Esophagus muscularis mucosa (tissue), 4 donors: ENCODE measurements at regions not wholly inside any gene's neighbourhood (a gene's known extent, or its start where the extent isn't known, plus 50 kb on each side); places are given as distances from the start of the nearest gene placed in this dataset.
A peak's percentile ranks its signal among the peaks of the same experiment; 100 is the strongest.

ENCODE experiments used
- DNase-seq: peaks from one replicate; pipeline ENCODE4 v3.0.0-alpha.2; 2017; ENCODE audit errors: extremely low spot score
- H3K27ac ChIP-seq, 4 donors: fragments of 200-600 bp; sonication (generic); replicated peaks in 1 of 4; 1 replicate in 3 of 4; 2 replicates in 1 of 4; pipeline ENCODE4 v1.5.1; 2016 to 2019; ENCODE audit warnings: mild to moderate bottlenecking in 1 of 4
- H3K27me3 ChIP-seq, 4 donors: fragments of 200-600 bp; sonication (generic); one replicate each; pipeline versions ENCODE4 v1.5.1 to v1.6.0; 2016 to 2019
- H3K36me3 ChIP-seq, 4 donors: fragments of 200-600 bp; sonication (generic); one replicate each; pipeline ENCODE4 v1.5.1; 2016 to 2019
- H3K4me1 ChIP-seq, 4 donors: fragments of 200-600 bp; sonication (generic); one replicate each; pipeline ENCODE4 v1.5.1; 2016 to 2019
- H3K4me3 ChIP-seq, 4 donors: fragments of 200-600 bp; sonication (generic); 1 replicate in 2 of 4; 2 replicates in 2 of 4; pipeline ENCODE4 v1.5.1; 2016 to 2019; ENCODE audit warnings: mild to moderate bottlenecking in 4 of 4, moderate library complexity in 1 of 4
- H3K9me3 ChIP-seq, 4 donors: fragments of 200-600 bp; sonication (generic); 1 replicate in 3 of 4; 2 replicates in 1 of 4; pipeline ENCODE4 v1.5.1; 2016 to 2019
- EP300 ChIP-seq: sonication (generic); formaldehyde crosslinking; IDR thresholded peaks from one replicate; pipeline ENCODE4 v1.6.1; 2017; ENCODE audit warnings: antibody characterized with exemption
- POLR2A ChIP-seq: fragments of 450-650 bp; IDR thresholded peaks from one replicate; pipeline ENCODE4 v1.6.1; 2017; ENCODE audit warnings: antibody characterized with exemption, moderate library complexity, mild to moderate bottlenecking, low read depth
- POLR2AphosphoS5 ChIP-seq, 2 donors: sonication (generic); formaldehyde crosslinking; IDR thresholded peaks; one replicate each; pipeline ENCODE4 v1.6.1; 2017; ENCODE audit warnings: antibody characterized with exemption in 2 of 2
- WGBS: methylation state at CpG from one replicate; pipeline ENCODE4 v1.1.5; 2018; 5-methylcytosine and 5-hydroxymethylcytosine counted together
- intact Hi-C: fragments of 100-400 bp; cut with DNase I; formaldehyde crosslinking; loops from one replicate; pipeline ENCODE4 v1.15.1; 2023
- TF ChIP-seq, protein P1 (sequence below), 3 experiments: fragments of 200-600 bp in 2 of 3; fragments of 450-650 bp in 1 of 3; sonication (generic) in 2 of 3; IDR thresholded peaks; one replicate each; pipeline ENCODE4 v1.5.1; 2017 to 2019; ENCODE audit warnings: antibody characterized with exemption in 3 of 3, mild to moderate bottlenecking in 2 of 3, moderate library complexity in 1 of 3

DNA sequence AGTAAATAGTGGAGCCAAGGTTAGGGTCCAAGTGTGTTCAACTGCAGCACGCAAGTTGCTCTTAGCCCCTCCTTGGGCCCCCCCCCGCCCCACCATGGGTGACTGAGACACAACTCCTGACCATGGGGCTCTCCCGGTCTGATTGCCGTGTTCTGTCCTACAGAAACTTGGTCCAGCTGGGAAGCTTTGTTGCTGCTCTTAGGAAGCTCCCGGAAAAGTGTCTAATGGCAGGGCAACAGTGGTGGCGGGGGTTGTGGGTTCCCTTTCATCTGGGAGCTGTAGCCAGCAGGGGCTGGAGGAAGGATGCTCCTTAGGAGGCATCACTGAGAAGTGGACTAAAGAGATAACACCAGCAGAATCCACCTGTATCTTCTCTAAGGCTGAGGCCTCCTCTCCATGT is 111.1 kb downstream of the CYP26B1 start:
- Histone ChIP-seq H3K27ac (no peak overlapping the region), H3K4me3 (no peak overlapping the region), H3K4me1 (no peaks in the 10 kb centered on the region), H3K9me3 (no peaks in the 10 kb centered on the region), H3K27me3 (no peaks in the 10 kb centered on the region), H3K36me3 (no peaks in the 10 kb centered on the region)
- peak; percentile 74 for DNase-seq
- intact Hi-C loops, result no loop called here
- WGBS, result 98% methylated on average over 6 of the region's 6 CpGs
- TF ChIP-seq POLR2AphosphoS5 (IDR thresholded peaks at IDR 0.05) (no peak), EP300 (no peak), POLR2A (no peak)
- TF ChIP-seq, protein P1, sequence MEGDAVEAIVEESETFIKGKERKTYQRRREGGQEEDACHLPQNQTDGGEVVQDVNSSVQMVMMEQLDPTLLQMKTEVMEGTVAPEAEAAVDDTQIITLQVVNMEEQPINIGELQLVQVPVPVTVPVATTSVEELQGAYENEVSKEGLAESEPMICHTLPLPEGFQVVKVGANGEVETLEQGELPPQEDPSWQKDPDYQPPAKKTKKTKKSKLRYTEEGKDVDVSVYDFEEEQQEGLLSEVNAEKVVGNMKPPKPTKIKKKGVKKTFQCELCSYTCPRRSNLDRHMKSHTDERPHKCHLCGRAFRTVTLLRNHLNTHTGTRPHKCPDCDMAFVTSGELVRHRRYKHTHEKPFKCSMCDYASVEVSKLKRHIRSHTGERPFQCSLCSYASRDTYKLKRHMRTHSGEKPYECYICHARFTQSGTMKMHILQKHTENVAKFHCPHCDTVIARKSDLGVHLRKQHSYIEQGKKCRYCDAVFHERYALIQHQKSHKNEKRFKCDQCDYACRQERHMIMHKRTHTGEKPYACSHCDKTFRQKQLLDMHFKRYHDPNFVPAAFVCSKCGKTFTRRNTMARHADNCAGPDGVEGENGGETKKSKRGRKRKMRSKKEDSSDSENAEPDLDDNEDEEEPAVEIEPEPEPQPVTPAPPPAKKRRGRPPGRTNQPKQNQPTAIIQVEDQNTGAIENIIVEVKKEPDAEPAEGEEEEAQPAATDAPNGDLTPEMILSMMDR (IDR thresholded peaks at IDR 0.05), result no peak

DNA sequence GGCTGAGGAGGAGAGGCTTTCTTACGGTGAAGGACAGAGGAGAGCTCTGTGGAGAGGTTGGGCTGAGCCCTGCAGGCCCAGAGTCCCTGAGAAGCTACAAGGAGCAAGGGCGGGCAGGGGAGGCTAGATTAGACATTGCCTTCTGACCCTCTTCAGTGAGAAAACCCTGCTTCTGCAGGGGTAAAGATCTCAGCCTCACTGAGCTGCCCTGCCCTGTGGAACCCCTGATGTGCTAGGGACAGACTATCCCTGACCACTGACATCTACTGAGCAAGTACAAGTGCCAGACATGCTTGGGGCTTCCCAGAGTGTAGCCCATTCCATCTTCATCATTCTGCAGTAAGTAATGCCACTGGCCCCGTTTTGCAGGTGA is 111.5 kb downstream of the CYP26B1 start:
- Histone ChIP-seq H3K36me3 (no peaks in the 10 kb centered on the region), H3K4me1 (no peaks in the 10 kb centered on the region), H3K27ac (no peak overlapping the region), H3K4me3 (no peak overlapping the region), H3K27me3 (no peaks in the 10 kb centered on the region), H3K9me3 (no peaks in the 10 kb centered on the region)
- intact Hi-C loops, result no loop called here
- 100% methylated on average over 3 of the region's 3 CpGs for WGBS
- TF ChIP-seq, protein P1 (IDR thresholded peaks at IDR 0.05), result no peak
- no peak for TF ChIP-seq POLR2A
- no peak for TF ChIP-seq EP300
- TF ChIP-seq POLR2AphosphoS5 (IDR thresholded peaks at IDR 0.05), result no peak
- no peak for DNase-seq

DNA sequence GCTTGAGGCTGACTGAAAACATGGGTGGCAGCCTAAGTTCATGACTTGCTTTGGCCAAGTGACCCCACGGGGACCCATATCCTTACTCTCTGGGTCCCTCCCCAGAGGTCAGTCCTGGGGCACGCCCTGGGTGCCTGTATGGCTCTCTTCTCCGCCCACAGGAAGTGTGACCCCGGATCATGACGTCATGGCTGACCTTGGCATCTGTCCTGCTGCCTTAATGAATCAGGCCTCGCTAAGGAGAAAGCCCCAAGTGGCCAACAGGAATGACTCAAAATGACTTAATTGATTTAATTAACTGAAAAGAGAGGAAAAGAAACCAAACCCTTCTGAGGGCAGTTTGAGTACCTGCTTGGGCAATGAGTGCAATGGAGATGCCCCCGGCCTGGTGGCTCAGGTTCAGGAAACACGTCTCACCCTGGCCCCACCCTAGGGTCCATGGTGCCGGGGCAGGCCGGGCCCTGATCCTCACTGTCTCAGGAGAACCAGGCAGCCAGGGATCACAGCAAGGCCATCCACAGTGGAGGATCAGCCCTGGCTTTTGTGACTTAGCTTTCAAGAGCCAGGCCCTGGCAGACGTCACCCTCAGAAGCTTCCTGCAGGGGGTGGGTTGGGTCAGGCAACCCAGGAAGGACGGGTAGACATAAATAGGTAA is 112.0 kb downstream of the CYP26B1 start:
- H3K4me1 ChIP-seq, result no peaks in the 10 kb centered on the region
- no peak for TF ChIP-seq EP300
- DNase-seq, result peak; percentile 90
- 70% methylated on average over 10 of the region's 12 CpGs for WGBS
- H3K9me3 ChIP-seq, result no peaks in the 10 kb centered on the region
- no peak overlapping the region for H3K4me3 ChIP-seq
- H3K36me3 ChIP-seq, result no peaks in the 10 kb centered on the region
- intact Hi-C loops, result no loop called here
- no peaks in the 10 kb centered on the region for H3K27me3 ChIP-seq
- no peak overlapping the region for H3K27ac ChIP-seq

DNA sequence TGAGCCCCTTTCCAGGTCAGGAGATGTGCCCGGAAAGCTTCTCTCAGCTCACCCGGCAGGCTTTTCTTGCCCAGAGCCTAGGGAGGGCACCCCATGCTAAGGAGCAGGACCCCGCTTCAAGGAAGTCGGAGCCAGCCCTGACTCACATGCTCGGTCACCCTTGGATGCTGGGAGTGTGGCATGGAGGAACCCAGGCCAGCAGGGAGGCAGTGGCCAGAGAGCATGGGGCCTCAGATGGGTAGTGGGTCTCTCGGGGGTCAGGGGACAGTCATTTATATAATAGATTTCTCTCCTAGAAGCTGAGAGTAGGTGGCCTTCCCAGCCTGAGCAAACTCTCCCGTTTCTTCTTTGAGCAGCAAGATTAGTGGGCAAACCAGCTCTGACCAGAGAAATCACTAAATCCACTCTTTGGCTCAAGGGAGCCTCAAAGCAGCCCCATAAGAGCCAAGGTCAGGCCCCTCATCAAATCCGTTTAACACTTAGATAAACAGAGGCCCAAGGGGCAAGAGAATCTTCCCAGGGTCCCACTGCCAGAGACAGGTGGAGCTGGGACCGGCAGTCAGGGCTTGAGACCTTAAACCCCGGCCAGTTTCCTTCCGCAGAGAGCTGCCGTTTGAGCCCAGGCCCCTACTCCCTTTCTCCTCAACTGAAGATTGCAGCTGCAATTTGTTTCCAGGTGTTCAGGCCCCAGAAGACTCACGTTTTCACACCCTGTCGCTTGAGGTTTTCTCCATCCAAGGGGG is 113.1 kb downstream of the CYP26B1 start:
- peak; percentile 84 for DNase-seq
- Histone ChIP-seq H3K27ac (no peak overlapping the region), H3K36me3 (no peaks in the 10 kb centered on the region), H3K9me3 (no peaks in the 10 kb centered on the region), H3K4me3 (no peak overlapping the region), H3K4me1 (no peaks in the 10 kb centered on the region), H3K27me3 (no peaks in the 10 kb centered on the region)
- intact Hi-C loops, result no loop called here
- WGBS, result 77% methylated on average over 13 of the region's 14 CpGs
- TF ChIP-seq, protein P1 (IDR thresholded peaks at IDR 0.05), result no peak
- no peak for TF ChIP-seq POLR2A
- no peak for TF ChIP-seq POLR2AphosphoS5 (IDR thresholded peaks at IDR 0.05)
- TF ChIP-seq EP300, result no peak

DNA sequence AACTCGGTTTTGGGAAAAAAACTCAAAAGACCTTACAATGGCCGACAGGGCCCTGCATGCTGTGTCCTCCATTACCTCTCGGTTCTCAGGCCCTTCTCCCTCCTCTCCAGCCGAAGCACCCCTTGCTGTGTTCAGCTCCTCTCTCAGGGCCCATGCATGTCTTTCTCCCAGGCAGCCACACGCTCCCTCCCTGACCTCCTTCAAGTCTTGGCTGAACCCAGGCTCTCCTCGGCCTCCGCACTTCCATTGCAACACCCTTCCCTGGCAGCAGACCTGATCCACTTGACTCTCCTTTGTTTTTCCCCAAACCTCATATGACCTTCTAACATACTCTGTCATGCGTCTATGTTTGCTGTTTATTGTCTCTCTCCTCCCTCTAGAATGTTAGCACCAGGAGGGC is 114.0 kb downstream of the CYP26B1 start:
- Histone ChIP-seq H3K4me3 (no peak overlapping the region), H3K36me3 (no peaks in the 10 kb centered on the region), H3K27ac (no peak overlapping the region), H3K27me3 (no peaks in the 10 kb centered on the region), H3K9me3 (no peaks in the 10 kb centered on the region), H3K4me1 (no peaks in the 10 kb centered on the region)
- peak; percentile 90 for DNase-seq
- TF ChIP-seq EP300 (no peak), POLR2AphosphoS5 (IDR thresholded peaks at IDR 0.05) (no peak), POLR2A (no peak)
- TF ChIP-seq, protein P1 (IDR thresholded peaks at IDR 0.05), result no peak
- intact Hi-C loops, result no loop called here
- 77% methylated on average over 8 of the region's 8 CpGs for WGBS
